ENCODE measurements at regions not wholly inside any gene's neighbourhood (a gene's known extent, or its start where the extent isn't known, plus 50 kb on each side); places are given as distances from the start of the nearest gene placed in this dataset.

- intact Hi-C loops (cut with micrococcal nuclease): no loop called here
- H3K4me1 Mint-ChIP-seq: no peaks in the 10 kb centered on the region
- peaks cover 6% of the 10 kb centered on the region for H3K27me3 Mint-ChIP-seq
- no peak overlapping the region for H3K27ac Mint-ChIP-seq
- TF ChIP-seq, protein P1, sequence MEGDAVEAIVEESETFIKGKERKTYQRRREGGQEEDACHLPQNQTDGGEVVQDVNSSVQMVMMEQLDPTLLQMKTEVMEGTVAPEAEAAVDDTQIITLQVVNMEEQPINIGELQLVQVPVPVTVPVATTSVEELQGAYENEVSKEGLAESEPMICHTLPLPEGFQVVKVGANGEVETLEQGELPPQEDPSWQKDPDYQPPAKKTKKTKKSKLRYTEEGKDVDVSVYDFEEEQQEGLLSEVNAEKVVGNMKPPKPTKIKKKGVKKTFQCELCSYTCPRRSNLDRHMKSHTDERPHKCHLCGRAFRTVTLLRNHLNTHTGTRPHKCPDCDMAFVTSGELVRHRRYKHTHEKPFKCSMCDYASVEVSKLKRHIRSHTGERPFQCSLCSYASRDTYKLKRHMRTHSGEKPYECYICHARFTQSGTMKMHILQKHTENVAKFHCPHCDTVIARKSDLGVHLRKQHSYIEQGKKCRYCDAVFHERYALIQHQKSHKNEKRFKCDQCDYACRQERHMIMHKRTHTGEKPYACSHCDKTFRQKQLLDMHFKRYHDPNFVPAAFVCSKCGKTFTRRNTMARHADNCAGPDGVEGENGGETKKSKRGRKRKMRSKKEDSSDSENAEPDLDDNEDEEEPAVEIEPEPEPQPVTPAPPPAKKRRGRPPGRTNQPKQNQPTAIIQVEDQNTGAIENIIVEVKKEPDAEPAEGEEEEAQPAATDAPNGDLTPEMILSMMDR (IDR thresholded peaks at IDR 0.05): no peak
- no peaks in the 10 kb centered on the region for H3K36me3 Mint-ChIP-seq (ENCODE audit: low read depth)
- ATAC-seq (ENCODE audit: low read depth) (no peak), DNase-seq (no peak)
- no peaks in the 10 kb centered on the region for H3K9me3 Mint-ChIP-seq
- no peak overlapping the region for H3K4me3 Mint-ChIP-seq
- ChIA-PET CTCF (no interaction called here), POLR2A (no interaction called here)
These were observed 255.1 kb downstream of the C4orf33 start for GRCh38 chr4:129350834-129351721.

DNA sequence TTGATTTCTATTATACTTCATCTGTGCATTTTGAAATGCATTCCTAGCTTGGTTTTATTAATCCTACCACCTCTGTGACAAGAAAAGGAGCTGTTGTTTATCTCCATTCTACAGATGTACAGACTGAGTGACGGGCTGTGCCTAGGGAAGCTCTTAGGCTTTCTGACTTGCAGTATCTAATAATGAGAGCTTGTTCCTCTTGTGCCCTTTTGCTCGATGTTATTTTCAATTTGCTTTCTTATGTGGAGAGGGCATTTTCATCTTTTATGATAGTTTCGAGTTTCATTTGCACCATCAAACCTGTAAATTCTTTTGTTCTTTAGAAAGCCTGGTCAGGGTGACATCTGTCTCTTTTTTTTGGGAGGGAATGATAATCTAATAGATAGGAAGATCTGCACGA lies 256.5 kb downstream of the C4orf33 start:
- ATAC-seq (ENCODE audit: low read depth) (no peak), DNase-seq (no peak)
- TF ChIP-seq, protein P1 (IDR thresholded peaks at IDR 0.05): no peak
- intact Hi-C loops (cut with micrococcal nuclease): no loop called here
- POLR2A ChIA-PET: no interaction called here
- CTCF ChIA-PET: interaction anchor here (2.0 kb wide), 1 partner anchor 11 kb away, joined by 9 read pairs; no protein-coding TSS in a partner anchor
- H3K9me3 Mint-ChIP-seq: no peaks in the 10 kb centered on the region
- H3K27ac Mint-ChIP-seq: no peak overlapping the region
- H3K4me3 Mint-ChIP-seq: no peak overlapping the region
- peaks cover 7% of the 10 kb centered on the region for H3K27me3 Mint-ChIP-seq
- H3K4me1 Mint-ChIP-seq: no peaks in the 10 kb centered on the region
- H3K36me3 Mint-ChIP-seq (ENCODE audit: low read depth): no peaks in the 10 kb centered on the region

DNA sequence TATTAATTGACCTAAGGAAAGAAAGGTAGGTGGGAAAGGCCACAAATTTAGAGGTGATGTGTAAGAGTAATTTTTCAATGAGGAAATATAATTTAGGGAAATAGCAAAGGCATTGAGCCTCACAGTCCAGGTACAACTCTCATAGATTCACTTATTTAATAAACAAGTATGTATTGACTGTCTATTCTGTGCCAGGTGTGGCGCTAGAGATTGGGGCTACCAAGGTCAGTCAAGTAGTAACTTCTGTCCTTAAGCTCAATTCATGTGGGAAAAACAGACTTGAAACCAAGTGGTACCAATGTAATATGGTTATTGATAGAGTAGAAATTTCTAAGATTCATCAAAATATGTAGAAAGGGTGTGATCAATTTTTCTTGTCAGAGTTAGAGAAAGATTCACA lies 257.5 kb downstream of the C4orf33 start:
- Mint-ChIP-seq H3K27me3 (peaks cover 7% of the 10 kb centered on the region), H3K9me3 (no peaks in the 10 kb centered on the region), H3K4me3 (no peak overlapping the region), H3K27ac (no peak overlapping the region), H3K4me1 (no peaks in the 10 kb centered on the region), H3K36me3 (ENCODE audit: low read depth) (no peaks in the 10 kb centered on the region)
- TF ChIP-seq, protein P1 (IDR thresholded peaks at IDR 0.05): no peak
- ChIA-PET POLR2A (no interaction called here), CTCF (interaction anchor here (2.0 kb wide), 1 partner anchor 10 kb away, joined by 9 read pairs; no protein-coding TSS in a partner anchor)
- intact Hi-C loops (cut with micrococcal nuclease): no loop called here
- ATAC-seq (ENCODE audit: low read depth) (no peak), DNase-seq (no peak)

- Mint-ChIP-seq H3K4me1 (no peaks in the 10 kb centered on the region), H3K27me3 (peaks cover 7% of the 10 kb centered on the region), H3K27ac (no peak overlapping the region), H3K9me3 (no peaks in the 10 kb centered on the region), H3K4me3 (no peak overlapping the region), H3K36me3 (ENCODE audit: low read depth) (no peaks in the 10 kb centered on the region)
- ChIA-PET CTCF (no interaction called here), POLR2A (no interaction called here)
- TF ChIP-seq, protein P1 (IDR thresholded peaks at IDR 0.05): no peak
- ATAC-seq (ENCODE audit: low read depth): no peak
- intact Hi-C loops (cut with micrococcal nuclease): no loop called here
- DNase-seq: no peak
These were observed 259.1 kb downstream of the C4orf33 start for GRCh38 chr4:129355031-129355430.

GRCh38 chr4:129355516-129355915 lies 259.6 kb downstream of the C4orf33 start:
- ChIA-PET CTCF (no interaction called here), POLR2A (no interaction called here)
- peaks cover 7% of the 10 kb centered on the region for H3K27me3 Mint-ChIP-seq
- no peaks in the 10 kb centered on the region for H3K4me1 Mint-ChIP-seq
- H3K9me3 Mint-ChIP-seq: no peaks in the 10 kb centered on the region
- TF ChIP-seq, protein P1 (IDR thresholded peaks at IDR 0.05): no peak
- H3K4me3 Mint-ChIP-seq: no peak overlapping the region
- DNase-seq (no peak), ATAC-seq (ENCODE audit: low read depth) (no peak)
- intact Hi-C loops (cut with micrococcal nuclease): no loop called here
- no peak overlapping the region for H3K27ac Mint-ChIP-seq
- H3K36me3 Mint-ChIP-seq (ENCODE audit: low read depth): no peaks in the 10 kb centered on the region

Data from activated B cell treated with CpG ODN at 0.5 μM for 24 hours (primary cell).